Keratinocyte (primary cell): ENCODE measurements at regions not wholly inside any gene's neighbourhood (a gene's known extent, or its start where the extent isn't known, plus 50 kb on each side); places are given as distances from the start of the nearest gene placed in this dataset.

ENCODE experiments used
- CTCF ChIP-seq, 3 experiments: IDR thresholded peaks in 1 of 3; conservative IDR thresholded peaks in 1 of 3; optimal IDR thresholded peaks in 1 of 3; 2 replicates in 2 of 3; 3 replicates in 1 of 3; pipeline versions ENCODE3 to v1.5.1; 2011; ENCODE audit warnings: low read length in 3 of 3, mild to moderate bottlenecking in 3 of 3, moderate library complexity in 2 of 3, control low read depth in 1 of 3, inconsistent platforms in 1 of 3; ENCODE audit not compliant: insufficient read depth in 2 of 3; ENCODE audit errors: extremely low read depth in 1 of 3
- EZH2 ChIP-seq: IDR thresholded peaks from one replicate; pipeline ENCODE4 v1.6.1; 2012; ENCODE audit warnings: inconsistent platforms, mild to moderate bottlenecking, low read length, moderate library complexity

GRCh38 chr2:2719781-2720180, 388.7 kb upstream of the MYT1L start:
- TF ChIP-seq EZH2 = no peak
- TF ChIP-seq CTCF (optimal IDR thresholded peaks at IDR 0.05 in 1 of 3, IDR thresholded peaks at IDR 0.05 in 1 of 3, conservative IDR thresholded peaks at IDR 0.05 in 1 of 3; ENCODE audit: extremely low read depth in 1 of 3, insufficient read depth in 2 of 3, low read length in 3 of 3) = no peak
